GM12873 (cell line): ENCODE measurements at regions not wholly inside any gene's neighbourhood (a gene's known extent, or its start where the extent isn't known, plus 50 kb on each side); places are given as distances from the start of the nearest gene placed in this dataset.

Experiments used
- TF ChIP-seq, protein P1 (sequence below): IDR thresholded peaks from 2 replicates; pipeline ENCODE4 v1.5.1; 2012; ENCODE audit warnings: low read depth, mild to moderate bottlenecking, moderate library complexity, low read length, control low read depth; ENCODE audit not compliant: insufficient read depth; ENCODE audit errors: missing control alignments

DNA sequence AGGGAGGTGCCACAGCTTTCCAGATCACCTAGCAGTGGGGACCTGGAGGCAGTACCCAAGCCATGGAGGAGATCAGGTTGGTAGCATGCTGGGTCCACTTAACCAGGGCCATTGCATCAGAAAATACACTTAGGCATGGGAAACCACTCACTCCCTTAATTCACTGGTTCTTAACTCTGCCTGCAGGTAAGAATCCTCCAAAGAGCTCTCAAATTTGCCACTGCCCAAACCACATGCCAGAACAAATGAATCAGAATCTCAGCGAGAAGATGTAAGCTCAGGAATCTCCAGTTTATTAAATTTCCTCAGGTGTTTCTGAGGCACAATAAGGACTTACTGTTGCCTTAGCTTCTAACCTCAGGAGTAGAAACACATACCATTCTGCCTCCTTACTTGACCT, 327.7 kb upstream of the RASGEF1B start:
- TF ChIP-seq, protein P1, sequence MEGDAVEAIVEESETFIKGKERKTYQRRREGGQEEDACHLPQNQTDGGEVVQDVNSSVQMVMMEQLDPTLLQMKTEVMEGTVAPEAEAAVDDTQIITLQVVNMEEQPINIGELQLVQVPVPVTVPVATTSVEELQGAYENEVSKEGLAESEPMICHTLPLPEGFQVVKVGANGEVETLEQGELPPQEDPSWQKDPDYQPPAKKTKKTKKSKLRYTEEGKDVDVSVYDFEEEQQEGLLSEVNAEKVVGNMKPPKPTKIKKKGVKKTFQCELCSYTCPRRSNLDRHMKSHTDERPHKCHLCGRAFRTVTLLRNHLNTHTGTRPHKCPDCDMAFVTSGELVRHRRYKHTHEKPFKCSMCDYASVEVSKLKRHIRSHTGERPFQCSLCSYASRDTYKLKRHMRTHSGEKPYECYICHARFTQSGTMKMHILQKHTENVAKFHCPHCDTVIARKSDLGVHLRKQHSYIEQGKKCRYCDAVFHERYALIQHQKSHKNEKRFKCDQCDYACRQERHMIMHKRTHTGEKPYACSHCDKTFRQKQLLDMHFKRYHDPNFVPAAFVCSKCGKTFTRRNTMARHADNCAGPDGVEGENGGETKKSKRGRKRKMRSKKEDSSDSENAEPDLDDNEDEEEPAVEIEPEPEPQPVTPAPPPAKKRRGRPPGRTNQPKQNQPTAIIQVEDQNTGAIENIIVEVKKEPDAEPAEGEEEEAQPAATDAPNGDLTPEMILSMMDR: no peak

DNA sequence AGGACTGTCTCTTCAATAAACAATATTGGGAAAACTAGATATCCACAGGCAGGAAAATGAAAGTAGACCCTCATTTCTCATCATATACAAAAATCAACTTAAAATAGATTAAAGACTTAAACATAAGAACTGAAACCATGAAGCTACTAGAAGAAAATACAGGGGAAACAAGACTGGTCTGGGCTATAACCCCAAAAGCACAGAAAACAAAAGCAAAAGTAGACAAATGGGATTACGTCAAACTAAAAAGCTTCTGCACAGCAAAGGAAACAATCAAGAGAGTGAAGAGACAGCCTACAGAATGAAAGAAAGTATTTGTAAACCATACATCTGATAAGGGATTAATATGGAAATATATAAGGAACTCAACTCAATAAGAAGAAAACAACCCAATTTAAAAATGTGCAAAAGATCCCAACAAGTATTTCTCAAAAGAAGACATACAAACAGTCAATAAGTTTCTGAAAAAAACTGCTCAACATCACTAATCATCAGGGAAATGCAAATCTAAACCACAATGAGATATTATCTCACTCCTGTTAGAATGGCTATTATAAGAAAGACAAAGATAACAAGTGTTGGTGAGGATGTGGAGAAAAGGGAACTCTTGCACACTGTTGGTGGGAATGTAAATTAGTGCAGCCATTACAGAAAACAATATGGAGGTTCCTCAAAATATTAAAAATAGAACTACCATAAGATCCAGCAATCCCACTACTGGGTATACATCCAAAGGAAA, 325.3 kb upstream of the RASGEF1B start:
- TF ChIP-seq, protein P1: no peak

DNA sequence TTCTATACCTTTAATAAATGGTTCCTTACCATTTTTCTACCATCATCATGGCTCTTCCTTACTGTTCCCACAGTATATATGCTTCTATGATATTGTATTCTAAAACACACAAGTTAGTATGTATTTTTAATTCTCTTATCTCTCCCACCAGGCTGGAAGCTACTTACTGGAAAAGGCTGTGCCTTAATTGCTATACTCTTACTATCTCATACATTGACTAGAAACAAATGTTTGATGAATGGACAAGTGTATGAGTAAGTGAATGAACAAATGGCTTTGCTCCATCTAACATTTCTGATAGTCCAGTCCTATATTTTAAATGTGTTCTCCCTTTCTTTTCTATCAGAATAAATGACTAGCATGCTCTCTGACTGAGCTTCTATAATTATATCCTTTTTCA, 320.8 kb upstream of the RASGEF1B start:
- TF ChIP-seq, protein P1: no peak

DNA sequence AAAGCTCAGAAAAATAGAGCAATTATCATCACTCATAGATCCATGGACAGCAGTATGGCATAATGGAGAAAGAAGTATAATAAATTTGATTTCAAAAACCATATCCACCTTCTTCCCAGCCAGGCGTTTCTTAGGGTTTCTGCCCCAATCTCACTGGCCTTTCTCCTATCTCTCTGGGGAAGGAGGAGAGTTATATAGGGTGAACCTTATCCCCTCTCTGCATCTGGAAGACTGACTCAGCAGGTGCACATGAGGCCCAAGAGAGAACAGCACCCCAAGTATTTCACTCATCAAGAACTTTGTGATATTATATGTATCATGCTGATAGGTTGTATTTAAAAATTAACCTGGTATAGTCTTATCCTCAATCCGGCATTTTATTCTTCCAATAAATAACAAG, 318.8 kb upstream of the RASGEF1B start:
- TF ChIP-seq, protein P1: no peak

DNA sequence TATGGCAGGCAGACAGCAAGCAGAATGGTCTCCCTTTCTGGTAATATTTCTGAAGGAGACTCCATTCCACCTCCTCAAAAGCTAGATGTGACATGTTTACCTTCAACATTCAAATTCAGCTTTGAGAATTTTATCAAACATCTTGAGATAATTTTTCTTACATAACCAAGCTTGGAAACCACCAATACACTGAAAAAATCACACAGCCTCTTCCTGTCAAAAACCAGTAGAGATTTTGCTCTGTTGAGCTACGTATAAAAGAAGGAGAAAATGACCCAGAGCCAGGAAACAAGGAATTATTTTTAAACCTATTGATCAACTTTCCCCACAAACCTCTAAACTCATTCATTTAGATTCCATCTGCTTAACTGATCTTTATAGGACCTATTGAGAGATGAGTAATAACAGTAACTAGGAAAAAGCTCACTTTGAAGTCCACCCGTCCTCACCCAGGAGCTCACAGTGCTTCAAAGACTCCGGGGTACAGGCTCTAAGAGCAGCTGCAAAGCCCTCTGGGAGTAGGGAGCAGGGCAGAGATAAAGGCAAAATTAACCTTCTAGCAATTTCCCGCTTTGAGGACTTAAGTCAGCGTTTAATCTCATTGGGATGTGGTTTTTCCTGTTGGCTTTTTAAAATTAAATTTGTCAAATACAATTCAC, 318.2 kb upstream of the RASGEF1B start:
- TF ChIP-seq, protein P1: no peak

DNA sequence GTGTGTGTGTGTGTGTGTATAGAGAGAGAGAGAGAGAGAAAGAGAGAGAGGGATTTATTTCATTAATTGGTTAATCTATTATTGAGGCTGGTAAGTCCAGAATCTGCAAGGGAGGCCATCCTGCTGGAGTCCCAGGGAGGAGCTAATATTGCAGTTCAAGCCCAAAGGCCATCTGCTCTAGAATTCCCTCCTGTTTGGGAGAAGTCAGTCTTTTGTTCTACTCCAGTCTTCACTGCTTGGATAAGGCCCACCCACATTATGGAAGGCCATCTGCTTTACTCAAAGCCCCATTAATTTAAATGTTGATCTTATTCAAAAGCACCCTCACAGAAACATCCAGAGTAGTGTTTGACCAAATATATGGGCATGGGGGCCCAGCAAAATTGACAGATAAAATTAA, 317.5 kb upstream of the RASGEF1B start:
- TF ChIP-seq, protein P1: no peak

DNA sequence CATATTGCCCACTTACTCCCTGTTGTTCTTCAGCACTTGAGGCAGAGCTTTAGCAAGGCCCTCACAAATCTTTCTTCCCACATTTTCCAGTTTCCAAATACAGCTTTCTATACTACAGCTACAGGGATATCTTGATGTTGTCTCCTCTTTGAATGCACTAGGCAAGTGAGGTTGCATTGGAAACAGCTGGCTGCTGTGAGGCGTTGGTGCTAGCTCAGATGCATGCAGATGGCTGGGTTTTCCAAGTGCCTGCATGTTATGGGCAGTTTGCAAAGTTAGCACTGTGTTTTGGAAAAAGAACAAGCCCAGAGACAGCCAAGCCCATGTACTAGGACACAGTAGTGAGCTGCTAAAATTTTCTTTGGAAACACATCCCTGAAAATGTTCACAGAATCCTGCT, 315.1 kb upstream of the RASGEF1B start:
- TF ChIP-seq, protein P1: no peak
